ENCODE measurements at regions not wholly inside any gene's neighbourhood (a gene's known extent, or its start where the extent isn't known, plus 50 kb on each side); places are given as distances from the start of the nearest gene placed in this dataset.

- DNase-seq, result no peak
- H3K4me1 ChIP-seq (ENCODE audit: control insufficient read depth in 1 of 2, insufficient read depth in 2 of 2, low read length in 2 of 2), result no peaks in the 10 kb centered on the region
- no peaks in the 10 kb centered on the region for H3K36me3 Mint-ChIP-seq
- no peaks in the 10 kb centered on the region for H3K36me3 ChIP-seq (replicated peaks in 1 of 2; ENCODE audit: control insufficient read depth in 1 of 2, insufficient read depth in 2 of 2, low read length in 2 of 2)
- H2AFZ ChIP-seq (ENCODE audit: insufficient read depth, low read depth, low read length, poor library complexity, severe bottlenecking), result no peak overlapping the region
- H3K9me3 Mint-ChIP-seq, result peaks cover 8 to 29% (median 22%) of the 10 kb centered on the region in 7 donors
- H3K27me3 Mint-ChIP-seq (ENCODE audit: low read depth in 3 of 3), result peaks cover 4 to 17% (median 7%) of the 10 kb centered on the region in 3 donors
- TF ChIP-seq, protein P1, sequence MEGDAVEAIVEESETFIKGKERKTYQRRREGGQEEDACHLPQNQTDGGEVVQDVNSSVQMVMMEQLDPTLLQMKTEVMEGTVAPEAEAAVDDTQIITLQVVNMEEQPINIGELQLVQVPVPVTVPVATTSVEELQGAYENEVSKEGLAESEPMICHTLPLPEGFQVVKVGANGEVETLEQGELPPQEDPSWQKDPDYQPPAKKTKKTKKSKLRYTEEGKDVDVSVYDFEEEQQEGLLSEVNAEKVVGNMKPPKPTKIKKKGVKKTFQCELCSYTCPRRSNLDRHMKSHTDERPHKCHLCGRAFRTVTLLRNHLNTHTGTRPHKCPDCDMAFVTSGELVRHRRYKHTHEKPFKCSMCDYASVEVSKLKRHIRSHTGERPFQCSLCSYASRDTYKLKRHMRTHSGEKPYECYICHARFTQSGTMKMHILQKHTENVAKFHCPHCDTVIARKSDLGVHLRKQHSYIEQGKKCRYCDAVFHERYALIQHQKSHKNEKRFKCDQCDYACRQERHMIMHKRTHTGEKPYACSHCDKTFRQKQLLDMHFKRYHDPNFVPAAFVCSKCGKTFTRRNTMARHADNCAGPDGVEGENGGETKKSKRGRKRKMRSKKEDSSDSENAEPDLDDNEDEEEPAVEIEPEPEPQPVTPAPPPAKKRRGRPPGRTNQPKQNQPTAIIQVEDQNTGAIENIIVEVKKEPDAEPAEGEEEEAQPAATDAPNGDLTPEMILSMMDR (IDR thresholded peaks at IDR 0.05), result no peak
- intact Hi-C loops (cut with micrococcal nuclease), result no loop called here
- no peaks in the 10 kb centered on the region for H3K4me1 Mint-ChIP-seq
- H3K9ac ChIP-seq (ENCODE audit: insufficient read depth, low read length, poor library complexity, severe bottlenecking), result no peak overlapping the region
- H3K27me3 ChIP-seq (ENCODE audit: control insufficient read depth in 2 of 2, insufficient read depth in 2 of 2, low read length in 2 of 2), result no peaks in the 10 kb centered on the region
- peaks cover 22 to 28% of the 10 kb centered on the region in 2 donors for H3K9me3 ChIP-seq (replicated peaks in 1 of 2; ENCODE audit: control insufficient read depth in 1 of 2, insufficient read depth in 1 of 2, low read length in 2 of 2)
- H3K4me2 ChIP-seq (replicated peaks; ENCODE audit: extremely low read depth, low read length, poor library complexity, severe bottlenecking), result no peak overlapping the region
- H3K79me2 ChIP-seq (ENCODE audit: insufficient read depth, low read length), result no peaks in the 10 kb centered on the region
- H3K4me3 Mint-ChIP-seq, result no peak overlapping the region
- no peak overlapping the region for H3K27ac ChIP-seq (ENCODE audit: low read depth in 1 of 2, low read length in 2 of 2)
- H3K4me3 ChIP-seq (replicated peaks in 1 of 3; ENCODE audit: low read depth in 2 of 3, low read length in 3 of 3), result no peak overlapping the region
- no peaks in the 10 kb centered on the region for H4K20me1 ChIP-seq (ENCODE audit: insufficient read depth, low read length)
- no peak overlapping the region for H3K27ac Mint-ChIP-seq
These were observed 103.6 kb upstream of the NEO1 start for GRCh38 chr15:72948662-72949061.

- no peaks in the 10 kb centered on the region for H3K36me3 Mint-ChIP-seq
- no peaks in the 10 kb centered on the region for H3K27me3 ChIP-seq (ENCODE audit: control insufficient read depth in 2 of 2, insufficient read depth in 2 of 2, low read length in 2 of 2)
- H3K9me3 Mint-ChIP-seq, result peaks cover 8 to 29% (median 22%) of the 10 kb centered on the region in 7 donors
- DNase-seq, result no peak
- WGBS (ENCODE audit: insufficient coverage), result no CpG with 5 or more reads among the region's 2 CpGs
- H3K27me3 Mint-ChIP-seq (ENCODE audit: low read depth in 3 of 3), result peaks cover 4 to 14% (median 7%) of the 10 kb centered on the region in 3 donors
- H3K27ac ChIP-seq (ENCODE audit: low read depth in 1 of 2, low read length in 2 of 2), result no peak overlapping the region
- no peaks in the 10 kb centered on the region for H3K36me3 ChIP-seq (replicated peaks in 1 of 2; ENCODE audit: control insufficient read depth in 1 of 2, insufficient read depth in 2 of 2, low read length in 2 of 2)
- TF ChIP-seq, protein P1 (IDR thresholded peaks at IDR 0.05), result no peak
- no peaks in the 10 kb centered on the region for H3K4me1 ChIP-seq (ENCODE audit: control insufficient read depth in 1 of 2, insufficient read depth in 2 of 2, low read length in 2 of 2)
- H3K79me2 ChIP-seq (ENCODE audit: insufficient read depth, low read length), result no peaks in the 10 kb centered on the region
- peaks cover 22 to 28% of the 10 kb centered on the region in 2 donors for H3K9me3 ChIP-seq (replicated peaks in 1 of 2; ENCODE audit: control insufficient read depth in 1 of 2, insufficient read depth in 1 of 2, low read length in 2 of 2)
- no peaks in the 10 kb centered on the region for H4K20me1 ChIP-seq (ENCODE audit: insufficient read depth, low read length)
- no peak overlapping the region for H3K4me3 ChIP-seq (replicated peaks in 1 of 3; ENCODE audit: low read depth in 2 of 3, low read length in 3 of 3)
- no peak overlapping the region for H3K27ac Mint-ChIP-seq
- no peak overlapping the region for H3K4me3 Mint-ChIP-seq
- no peaks in the 10 kb centered on the region for H3K4me1 Mint-ChIP-seq
- no peak overlapping the region for H2AFZ ChIP-seq (ENCODE audit: insufficient read depth, low read depth, low read length, poor library complexity, severe bottlenecking)
- no peak overlapping the region for H3K9ac ChIP-seq (ENCODE audit: insufficient read depth, low read length, poor library complexity, severe bottlenecking)
- intact Hi-C loops (cut with micrococcal nuclease), result no loop called here
- H3K4me2 ChIP-seq (replicated peaks; ENCODE audit: extremely low read depth, low read length, poor library complexity, severe bottlenecking), result no peak overlapping the region
These were observed 104.6 kb upstream of the NEO1 start for GRCh38 chr15:72947709-72948108.
